K562 (cell line): ENCODE measurements at regions not wholly inside any gene's neighbourhood (a gene's known extent, or its start where the extent isn't known, plus 50 kb on each side); places are given as distances from the start of the nearest gene placed in this dataset.

ENCODE experiments used
- EZH2 ChIP-seq: IDR thresholded peaks from 2 replicates; pipeline ENCODE4 v1.6.1; 2012; ENCODE audit warnings: low read depth, mild to moderate bottlenecking, inconsistent platforms, low read length, borderline replicate concordance
- TF ChIP-seq, protein P1 (sequence below): fragments of 450-650 bp; formaldehyde crosslinking; IDR thresholded peaks from 2 replicates; pipeline ENCODE4 v1.4.0; 2020; ENCODE audit warnings: mild to moderate bottlenecking, moderate library complexity

DNA sequence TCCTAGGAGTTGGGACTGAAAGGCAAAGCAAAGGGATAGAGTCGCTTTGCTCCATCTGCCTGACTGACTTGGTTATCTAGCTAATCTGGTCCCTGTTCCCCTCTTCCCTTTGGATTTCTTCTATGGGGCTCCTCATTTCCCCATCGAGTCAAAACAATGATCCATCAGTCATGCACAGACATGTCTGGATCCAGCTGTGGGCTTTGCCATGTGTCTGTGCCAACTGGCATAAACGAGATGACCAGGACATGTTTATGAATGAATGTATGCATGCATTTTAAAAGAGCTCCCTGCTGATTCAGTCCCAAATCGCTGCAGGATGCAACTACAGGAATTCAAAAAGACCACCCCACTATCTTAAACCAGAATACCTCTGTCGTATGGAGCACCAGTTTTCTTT is 122.0 kb downstream of the ARL4A start:
- no peak for TF ChIP-seq EZH2
- TF ChIP-seq, protein P1, sequence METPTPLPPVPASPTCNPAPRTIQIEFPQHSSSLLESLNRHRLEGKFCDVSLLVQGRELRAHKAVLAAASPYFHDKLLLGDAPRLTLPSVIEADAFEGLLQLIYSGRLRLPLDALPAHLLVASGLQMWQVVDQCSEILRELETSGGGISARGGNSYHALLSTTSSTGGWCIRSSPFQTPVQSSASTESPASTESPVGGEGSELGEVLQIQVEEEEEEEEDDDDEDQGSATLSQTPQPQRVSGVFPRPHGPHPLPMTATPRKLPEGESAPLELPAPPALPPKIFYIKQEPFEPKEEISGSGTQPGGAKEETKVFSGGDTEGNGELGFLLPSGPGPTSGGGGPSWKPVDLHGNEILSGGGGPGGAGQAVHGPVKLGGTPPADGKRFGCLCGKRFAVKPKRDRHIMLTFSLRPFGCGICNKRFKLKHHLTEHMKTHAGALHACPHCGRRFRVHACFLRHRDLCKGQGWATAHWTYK: no peak
